Hepatocyte (in vitro differentiated cells): ENCODE measurements at regions not wholly inside any gene's neighbourhood (a gene's known extent, or its start where the extent isn't known, plus 50 kb on each side); places are given as distances from the start of the nearest gene placed in this dataset.

Experiments
- CTCF ChIP-seq: fragments of 200-600 bp; sonication (generic); IDR thresholded peaks from 2 replicates; pipeline ENCODE4 v1.5.1; 2016; ENCODE audit warnings: antibody characterized with exemption, mild to moderate bottlenecking; ENCODE audit not compliant: poor library complexity
- EZH2 ChIP-seq: fragments of 200-600 bp; sonication (generic); IDR thresholded peaks from 2 replicates; pipeline ENCODE4 v1.6.1; 2016; ENCODE audit warnings: antibody characterized with exemption, mild to moderate bottlenecking, borderline replicate concordance

DNA sequence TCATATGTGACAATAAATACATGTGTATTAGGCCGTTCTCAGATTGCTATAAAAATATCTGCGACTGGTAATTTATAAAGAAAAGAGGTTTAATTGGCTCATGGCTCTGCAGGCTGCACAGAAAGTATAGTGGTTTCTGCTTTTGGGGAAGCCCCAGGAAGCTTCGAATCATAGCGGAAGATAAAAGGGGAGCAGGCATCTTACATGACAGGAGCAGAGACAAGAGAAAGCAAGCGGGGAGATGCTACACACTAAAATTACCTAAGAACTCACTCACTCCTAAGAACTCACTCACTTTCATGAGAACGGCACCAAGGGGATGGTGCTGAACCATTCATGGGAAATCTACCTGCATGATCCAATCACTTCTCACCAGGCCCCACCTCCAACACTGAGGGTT is 284.9 kb downstream of the OTUD1 start:
- TF ChIP-seq CTCF (no peak), EZH2 (no peak)
